22Rv1 (cell line): ENCODE measurements at regions not wholly inside any gene's neighbourhood (a gene's known extent, or its start where the extent isn't known, plus 50 kb on each side); places are given as distances from the start of the nearest gene placed in this dataset.

ENCODE experiments used
- H3K27ac ChIP-seq: fragments of 450-650 bp; 2 replicates; pipeline ENCODE4 v1.5.1; 2017
- CTCF ChIP-seq: fragments of 450-650 bp; IDR thresholded peaks from 2 replicates; pipeline ENCODE4 v1.5.1; 2017; ENCODE audit warnings: mild to moderate bottlenecking
- ZFX ChIP-seq: fragments of 450-650 bp; IDR thresholded peaks from 2 replicates; pipeline ENCODE4 v1.6.1; 2017; ENCODE audit warnings: antibody characterized with exemption, borderline replicate concordance

GRCh38 chr10:131737543-131738395 lies 163.0 kb upstream of the PPP2R2D start:
- H3K27ac ChIP-seq: no peak overlapping the region
- TF ChIP-seq ZFX: no peak
- no peak for TF ChIP-seq CTCF

- no peak for TF ChIP-seq ZFX
- TF ChIP-seq CTCF: no peak
- H3K27ac ChIP-seq: no peak overlapping the region
Observed at GRCh38 chr10:131738396-131738735, 162.4 kb upstream of the PPP2R2D start.

- H3K27ac ChIP-seq: no peak overlapping the region
- TF ChIP-seq CTCF: no peak
- TF ChIP-seq ZFX: no peak
Observed at GRCh38 chr10:131739206-131739605, 161.6 kb upstream of the PPP2R2D start.

GRCh38 chr10:131742500-131742951 lies 158.3 kb upstream of the PPP2R2D start:
- H3K27ac ChIP-seq: no peak overlapping the region
- no peak for TF ChIP-seq ZFX
- TF ChIP-seq CTCF: no peak

- TF ChIP-seq ZFX: no peak
- no peak for TF ChIP-seq CTCF
- no peak overlapping the region for H3K27ac ChIP-seq
Observed at GRCh38 chr10:131743190-131744151, 157.3 kb upstream of the PPP2R2D start.

GRCh38 chr10:131744346-131744745 lies 156.5 kb upstream of the PPP2R2D start:
- no peak overlapping the region for H3K27ac ChIP-seq
- TF ChIP-seq CTCF: no peak
- no peak for TF ChIP-seq ZFX

GRCh38 chr10:131745591-131745990 lies 155.2 kb upstream of the PPP2R2D start:
- no peak for TF ChIP-seq ZFX
- no peak for TF ChIP-seq CTCF
- no peak overlapping the region for H3K27ac ChIP-seq
